Mesenchymal stem cell (in vitro differentiated cells and primary cell): ENCODE measurements at regions not wholly inside any gene's neighbourhood (a gene's known extent, or its start where the extent isn't known, plus 50 kb on each side); places are given as distances from the start of the nearest gene placed in this dataset.

Experiments used
- DNase-seq: peaks from one replicate; pipeline ENCODE4 v3.0.0-alpha.2; 2013
- H2AFZ ChIP-seq: one replicate; pipeline ENCODE4 v1.6.1; 2013; ENCODE audit warnings: low read depth, mild to moderate bottlenecking, control low read depth, inconsistent platforms, low read length, moderate library complexity
- H2AK5ac ChIP-seq: 2 replicates; pipeline ENCODE4 v1.6.1; 2013; ENCODE audit warnings: low read length, moderate library complexity, mild to moderate bottlenecking, inconsistent platforms; ENCODE audit not compliant: severe bottlenecking
- H2BK120ac ChIP-seq: one replicate; pipeline ENCODE4 v1.6.1; 2013; ENCODE audit warnings: low read depth, mild to moderate bottlenecking, inconsistent platforms, low read length, moderate library complexity
- H2BK12ac ChIP-seq, 2 experiments: one replicate each; pipeline ENCODE4 v1.6.1; 2013; ENCODE audit warnings: inconsistent platforms in 2 of 2, low read length in 2 of 2, mild to moderate bottlenecking in 2 of 2, moderate library complexity in 2 of 2, control low read depth in 1 of 2
- H2BK15ac ChIP-seq: one replicate; pipeline ENCODE4 v1.6.1; 2013; ENCODE audit warnings: mild to moderate bottlenecking, low read depth, inconsistent platforms; ENCODE audit not compliant: poor library complexity, severe bottlenecking
- H2BK5ac ChIP-seq: 2 replicates; pipeline ENCODE4 v1.6.1; 2013; ENCODE audit warnings: low read depth, mild to moderate bottlenecking, low read length, control low read depth, inconsistent platforms; ENCODE audit not compliant: poor library complexity, severe bottlenecking
- H3K14ac ChIP-seq, 2 experiments: one replicate each; pipeline ENCODE4 v1.6.1; 2013; ENCODE audit warnings: inconsistent platforms in 2 of 2, low read length in 2 of 2, control low read depth in 1 of 2, mild to moderate bottlenecking in 1 of 2, moderate library complexity in 1 of 2
- H3K18ac ChIP-seq, 2 experiments: one replicate each; pipeline ENCODE4 v1.6.1; 2013; ENCODE audit warnings: inconsistent platforms in 2 of 2, low read length in 2 of 2, control low read depth in 1 of 2, low read depth in 1 of 2, mild to moderate bottlenecking in 1 of 2
- H3K23ac ChIP-seq, 2 experiments: one replicate each; pipeline ENCODE4 v1.6.1; 2013; ENCODE audit warnings: inconsistent platforms in 2 of 2, low read length in 2 of 2, mild to moderate bottlenecking in 2 of 2, moderate library complexity in 2 of 2, control low read depth in 1 of 2
- H3K27ac ChIP-seq: 2 replicates; pipeline ENCODE4 v1.5.1; 2013; ENCODE audit warnings: mild to moderate bottlenecking, moderate library complexity, low read length, control low read depth, inconsistent platforms; ENCODE audit not compliant: poor library complexity, severe bottlenecking
- H3K27me3 ChIP-seq, 2 experiments: 2 replicates each; pipeline versions ENCODE4 v1.6.1 to v1.7.0; 2013; ENCODE audit warnings: low read length in 2 of 2, mild to moderate bottlenecking in 2 of 2, moderate library complexity in 2 of 2, control low read depth in 1 of 2, inconsistent platforms in 1 of 2; ENCODE audit not compliant: control insufficient read depth in 1 of 2, insufficient read depth in 1 of 2
- H3K36me3 ChIP-seq, 2 experiments: 2 replicates each; pipeline versions ENCODE4 v1.6.1 to v1.7.0; 2013; ENCODE audit warnings: low read length in 2 of 2, control low read depth in 1 of 2, inconsistent platforms in 1 of 2, low read depth in 1 of 2, mild to moderate bottlenecking in 1 of 2; ENCODE audit not compliant: insufficient read depth in 2 of 2, control insufficient read depth in 1 of 2
- H3K4ac ChIP-seq, 2 experiments: one replicate each; pipeline ENCODE4 v1.6.1; 2013; ENCODE audit warnings: inconsistent platforms in 2 of 2, low read length in 2 of 2, mild to moderate bottlenecking in 2 of 2, moderate library complexity in 2 of 2, control low read depth in 1 of 2, low read depth in 1 of 2
- H3K4me1 ChIP-seq: 2 replicates; pipeline ENCODE4 v1.6.1; 2013; ENCODE audit warnings: low read depth, low read length, control low read depth; ENCODE audit not compliant: control insufficient read depth, insufficient read depth
- H3K4me2 ChIP-seq: 2 replicates; pipeline ENCODE4 v1.6.1; 2013; ENCODE audit warnings: low read length, mild to moderate bottlenecking, inconsistent platforms; ENCODE audit not compliant: poor library complexity, severe bottlenecking
- H3K4me3 ChIP-seq, 2 experiments: 2 replicates each; pipeline versions ENCODE4 v1.5.1 to v1.7.0; 2013; ENCODE audit warnings: low read length in 2 of 2, mild to moderate bottlenecking in 2 of 2, control low read depth in 1 of 2, low read depth in 1 of 2; ENCODE audit not compliant: insufficient read depth in 1 of 2
- H3K79me1 ChIP-seq: replicated peaks from 2 replicates; pipeline ENCODE4 v1.6.1; 2013; ENCODE audit warnings: mild to moderate bottlenecking, control low read depth, low read length, inconsistent platforms; ENCODE audit not compliant: poor library complexity, severe bottlenecking
- H3K9ac ChIP-seq: 2 replicates; pipeline ENCODE4 v1.7.0; 2013; ENCODE audit warnings: mild to moderate bottlenecking, low read length, moderate library complexity
- H3K9me3 ChIP-seq: 2 replicates; pipeline ENCODE4 v1.7.0; 2013; ENCODE audit warnings: mild to moderate bottlenecking, low read length; ENCODE audit not compliant: control insufficient read depth
- H4K8ac ChIP-seq: one replicate; pipeline ENCODE4 v1.6.1; 2013; ENCODE audit warnings: inconsistent platforms, mild to moderate bottlenecking, low read length, moderate library complexity
- H4K91ac ChIP-seq: one replicate; pipeline ENCODE4 v1.6.1; 2013; ENCODE audit warnings: mild to moderate bottlenecking, low read length, inconsistent platforms
- WGBS: methylation state at CpG from one replicate; pipeline ENCODE4 v1.1.7; 2013; ENCODE audit warnings: mixed read lengths; 5-methylcytosine and 5-hydroxymethylcytosine counted together

DNA sequence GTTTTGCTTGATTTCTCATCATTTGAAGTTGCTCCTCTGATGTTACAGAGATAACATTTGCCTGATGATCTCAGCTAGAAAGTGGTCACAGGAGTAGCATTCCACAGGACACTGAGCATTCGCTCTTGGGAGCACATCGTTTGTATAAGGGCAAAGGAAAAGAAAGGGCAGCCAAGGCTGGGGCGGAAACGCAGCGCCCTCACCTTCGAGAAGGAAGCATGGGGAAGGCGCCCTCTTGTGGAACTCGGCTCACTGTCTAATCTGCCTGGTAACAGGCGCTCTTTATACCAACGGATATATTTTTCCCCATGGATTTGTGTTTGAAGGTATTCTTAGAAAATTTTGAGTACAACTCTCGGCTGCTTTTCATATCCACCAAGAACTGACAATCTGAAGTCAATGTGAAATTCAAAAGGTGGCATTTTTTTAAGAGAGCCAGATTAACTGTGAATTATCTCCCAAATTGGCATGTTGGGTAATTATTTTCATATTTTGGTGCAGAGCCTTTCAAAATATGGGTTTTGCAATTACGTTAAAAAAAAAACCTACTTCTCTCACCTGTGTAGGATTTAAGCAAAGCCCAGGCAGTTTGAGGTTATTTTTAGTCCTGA is 172.7 kb downstream of the CAND1 start:
- Histone ChIP-seq H3K36me3 (no peaks in the 10 kb centered on the region), H2BK15ac (no peak overlapping the region), H3K23ac (no peak overlapping the region), H3K18ac (no peak overlapping the region), H2BK120ac (no peak overlapping the region), H3K27me3 (no peaks in the 10 kb centered on the region), H3K14ac (no peak overlapping the region), H2BK5ac (no peak overlapping the region), H3K4me1 (peaks cover 5% of the 10 kb centered on the region), H2AFZ (no peak overlapping the region), H2AK5ac (no peak overlapping the region), H2BK12ac (peak overlapping the region in 1 of 2 experiments; percentile 6), H4K91ac (no peak overlapping the region), H3K4me3 (peak overlapping the region in 1 of 2 experiments; percentile 46), H3K27ac (no peak overlapping the region), H3K79me1 (no peaks in the 10 kb centered on the region), H4K8ac (no peak overlapping the region), H3K9me3 (no peaks in the 10 kb centered on the region), H3K9ac (peak overlapping the region; percentile 57), H3K4ac (no peak overlapping the region), H3K4me2 (peak overlapping the region; percentile 42)
- DNase-seq = peak; percentile 76
- 12% methylated on average over 8 of the region's 12 CpGs for WGBS

DNA sequence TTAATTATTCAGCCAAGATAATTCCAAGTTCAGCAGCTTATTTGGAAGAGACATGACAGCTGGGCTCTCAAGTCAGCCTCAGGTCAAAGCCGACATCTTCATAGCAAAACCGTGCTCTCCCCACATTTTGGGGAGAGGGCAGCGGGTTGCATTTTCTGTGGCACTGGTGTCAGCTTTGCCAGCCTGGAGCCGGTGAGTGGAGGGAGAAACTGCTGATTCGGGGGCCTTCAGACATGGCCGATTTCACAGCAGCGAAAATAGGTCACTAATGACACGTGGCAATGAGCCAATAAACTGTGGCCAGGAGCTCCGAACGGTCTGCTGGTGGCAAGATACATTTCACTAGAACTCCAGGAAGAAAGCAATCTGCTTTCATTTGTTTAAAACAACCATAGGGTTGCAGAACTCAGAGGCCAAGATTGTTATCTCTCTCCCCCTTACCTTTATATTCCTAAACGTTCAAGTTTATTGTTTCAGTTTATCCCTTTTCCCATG is 173.2 kb downstream of the CAND1 start:
- Histone ChIP-seq H3K9ac (peak overlapping the region; percentile 57), H2BK120ac (no peak overlapping the region), H2AK5ac (no peak overlapping the region), H2BK5ac (no peak overlapping the region), H3K4me1 (peaks cover 5% of the 10 kb centered on the region), H2BK12ac (no peak overlapping the region), H2BK15ac (no peak overlapping the region), H3K23ac (no peak overlapping the region), H3K18ac (peak overlapping the region in 1 of 2 experiments; percentile 62), H3K14ac (no peak overlapping the region), H3K36me3 (no peaks in the 10 kb centered on the region), H4K8ac (no peak overlapping the region), H3K79me1 (no peaks in the 10 kb centered on the region), H2AFZ (no peak overlapping the region), H3K27ac (no peak overlapping the region), H4K91ac (no peak overlapping the region), H3K4me2 (no peak overlapping the region), H3K9me3 (no peaks in the 10 kb centered on the region), H3K4me3 (no peak overlapping the region), H3K4ac (no peak overlapping the region), H3K27me3 (no peaks in the 10 kb centered on the region)
- no peak for DNase-seq
- 66% methylated on average over 11 of the region's 11 CpGs for WGBS

DNA sequence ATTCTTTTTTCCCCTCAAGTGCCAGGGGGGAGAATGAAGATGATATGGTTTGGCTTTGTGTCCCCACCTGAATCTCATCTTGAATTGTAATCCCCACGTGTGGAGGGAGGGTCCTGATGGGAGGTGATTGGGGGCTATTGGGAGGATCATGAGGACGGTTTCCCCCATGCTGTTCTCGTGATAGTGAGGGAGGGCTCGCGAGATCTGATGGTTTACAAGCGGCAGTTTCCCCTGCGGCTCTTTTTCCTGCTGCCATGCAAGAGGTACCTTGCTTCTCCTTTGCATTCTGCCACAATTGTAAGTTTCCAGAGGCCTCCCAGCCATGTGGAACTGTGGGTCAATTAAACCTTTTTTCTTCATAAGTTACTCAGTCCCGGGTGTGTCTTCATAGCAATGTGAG is 173.7 kb downstream of the CAND1 start:
- Histone ChIP-seq H3K14ac (peak overlapping the region in 1 of 2 experiments; percentile 57), H3K27ac (no peak overlapping the region), H4K91ac (peak overlapping the region; percentile 61), H2BK15ac (peak overlapping the region; percentile 82), H3K4me2 (no peak overlapping the region), H3K18ac (peak overlapping the region in 1 of 2 experiments; percentile 10), H2AFZ (no peak overlapping the region), H3K79me1 (no peaks in the 10 kb centered on the region), H3K4ac (no peak overlapping the region), H3K9ac (no peak overlapping the region), H3K4me3 (no peak overlapping the region), H3K23ac (no peak overlapping the region), H3K9me3 (no peaks in the 10 kb centered on the region), H2BK120ac (no peak overlapping the region), H4K8ac (no peak overlapping the region), H2AK5ac (peak overlapping the region; percentile 50), H2BK12ac (peak overlapping the region in 1 of 2 experiments; percentile 23), H3K36me3 (no peaks in the 10 kb centered on the region), H3K4me1 (peaks cover 5% of the 10 kb centered on the region), H2BK5ac (no peak overlapping the region), H3K27me3 (no peaks in the 10 kb centered on the region)
- 81% methylated on average over 8 of the region's 8 CpGs for WGBS
- DNase-seq = no peak

DNA sequence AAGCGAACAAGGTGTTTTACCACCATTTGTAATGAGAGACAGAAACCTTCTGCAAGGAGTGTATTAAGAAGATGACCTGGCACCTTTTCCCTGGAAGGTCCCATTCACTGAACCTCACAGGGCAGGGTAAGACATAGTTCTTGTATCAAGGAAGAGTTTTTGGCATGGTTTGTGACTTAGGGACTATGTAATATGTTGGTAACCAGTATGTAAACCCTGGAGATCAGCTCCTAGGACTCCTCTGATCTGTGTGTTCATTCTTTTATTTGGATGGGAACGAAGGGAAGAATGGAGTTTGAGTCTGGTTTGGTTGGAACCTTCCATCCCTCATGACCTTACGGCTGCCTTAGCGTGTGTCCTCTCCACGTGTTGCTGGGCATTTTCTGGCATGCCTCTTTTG is 175.4 kb downstream of the CAND1 start:
- Histone ChIP-seq H2BK120ac (no peak overlapping the region), H2BK12ac (no peak overlapping the region), H3K27ac (no peak overlapping the region), H3K14ac (no peak overlapping the region), H2BK15ac (no peak overlapping the region), H2AFZ (no peak overlapping the region), H2BK5ac (no peak overlapping the region), H3K36me3 (no peaks in the 10 kb centered on the region), H3K18ac (no peak overlapping the region), H4K91ac (no peak overlapping the region), H4K8ac (no peak overlapping the region), H3K9ac (no peak overlapping the region), H3K79me1 (no peaks in the 10 kb centered on the region), H3K4me3 (no peak overlapping the region), H3K9me3 (no peaks in the 10 kb centered on the region), H3K27me3 (no peaks in the 10 kb centered on the region), H3K4me2 (no peak overlapping the region), H2AK5ac (no peak overlapping the region), H3K4me1 (peaks cover 5% of the 10 kb centered on the region), H3K23ac (no peak overlapping the region), H3K4ac (no peak overlapping the region)
- 82% methylated on average over 5 of the region's 5 CpGs for WGBS
- no peak for DNase-seq
